GM19239 (cell line): ENCODE measurements at regions not wholly inside any gene's neighbourhood (a gene's known extent, or its start where the extent isn't known, plus 50 kb on each side); places are given as distances from the start of the nearest gene placed in this dataset.

ENCODE experiments used
- DNase-seq: peaks from one replicate; pipeline ENCODE4 v3.0.0; 2011; ENCODE audit warnings: low spot score; ENCODE audit not compliant: insufficient read length
- FAIRE-seq: peaks from 2 replicates; lab custom pipeline; 2011; peaks lifted over from hg19 to GRCh38; lab: Jason Lieb, UNC

DNA sequence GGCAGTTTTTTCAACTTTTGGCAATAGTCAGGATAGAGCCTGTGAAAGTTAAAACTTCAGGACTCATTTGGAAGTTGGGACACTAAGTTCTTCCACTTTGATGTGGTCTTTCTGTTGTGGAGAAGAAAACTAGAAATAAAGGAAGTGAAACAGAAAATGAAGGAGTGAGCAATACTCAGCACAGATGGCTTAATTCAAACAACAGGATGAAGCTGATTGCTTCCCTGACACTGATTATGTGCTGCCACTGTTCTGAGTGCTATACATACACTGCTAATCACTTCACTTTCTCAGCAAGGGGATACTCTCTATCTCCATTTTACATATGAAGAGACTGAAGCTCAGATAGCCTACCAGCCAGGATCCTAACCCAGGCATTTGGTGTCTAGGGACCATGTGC lies 235.1 kb upstream of the CPEB2 start:
- DNase-seq (no peak), FAIRE-seq (peak; percentile 78)

GRCh38 chr4:14768449-14768848 lies 233.8 kb upstream of the CPEB2 start:
- DNase-seq (no peak), FAIRE-seq (no peak)

DNA sequence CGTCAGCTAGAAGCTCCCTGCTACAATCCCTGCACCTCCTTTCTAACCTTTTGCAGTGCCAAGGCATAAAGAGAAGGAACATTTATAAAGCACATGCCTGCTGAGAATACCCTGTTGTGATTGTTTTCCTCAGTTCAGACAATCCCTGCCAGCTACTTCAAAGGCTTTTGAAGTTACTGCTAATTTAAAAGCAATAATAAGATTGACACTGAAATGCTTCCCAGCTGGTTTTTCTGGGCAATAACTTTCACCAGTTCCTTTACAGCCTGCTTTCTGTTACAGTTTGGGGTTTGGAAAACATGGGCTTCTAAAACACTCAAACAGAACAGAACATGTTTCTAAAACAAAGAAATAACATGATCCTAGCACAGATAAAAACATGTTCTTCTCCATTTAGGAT lies 232.3 kb upstream of the CPEB2 start:
- DNase-seq (no peak), FAIRE-seq (no peak)

GRCh38 chr4:14771094-14771493 lies 231.2 kb upstream of the CPEB2 start:
- FAIRE-seq (no peak), DNase-seq (no peak)

DNA sequence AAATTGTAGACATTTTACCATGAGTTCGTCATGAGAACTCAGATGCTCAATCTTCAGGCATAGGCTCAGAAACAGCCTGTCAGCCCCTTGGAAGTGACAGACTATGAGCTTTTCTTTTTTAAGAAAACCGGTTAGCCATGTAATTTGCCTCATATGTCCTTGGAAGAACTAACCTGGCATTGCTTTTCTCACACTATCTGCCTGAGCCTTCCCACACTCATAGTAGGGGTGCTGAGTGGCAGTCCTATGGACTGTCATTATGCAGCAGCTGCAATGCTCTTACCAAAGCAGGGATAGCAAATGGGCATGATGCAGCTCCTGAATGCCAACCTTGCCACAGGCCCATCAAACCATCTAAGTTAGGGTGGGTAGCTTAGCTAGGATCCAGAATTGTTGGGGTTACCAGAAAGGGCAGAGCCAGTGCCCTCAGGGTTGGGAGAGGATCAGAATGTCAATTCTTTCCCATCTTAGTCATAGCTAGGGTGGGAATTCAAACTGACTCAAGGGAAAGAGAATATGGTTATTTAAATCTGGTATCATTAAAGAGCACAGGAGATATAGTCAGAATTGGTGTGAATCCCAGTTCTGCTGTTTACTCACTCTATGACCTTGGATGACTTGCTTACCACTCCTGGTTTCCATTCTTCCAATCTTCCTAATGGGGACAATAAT lies 230.6 kb upstream of the CPEB2 start:
- FAIRE-seq (no peak), DNase-seq (no peak)

DNA sequence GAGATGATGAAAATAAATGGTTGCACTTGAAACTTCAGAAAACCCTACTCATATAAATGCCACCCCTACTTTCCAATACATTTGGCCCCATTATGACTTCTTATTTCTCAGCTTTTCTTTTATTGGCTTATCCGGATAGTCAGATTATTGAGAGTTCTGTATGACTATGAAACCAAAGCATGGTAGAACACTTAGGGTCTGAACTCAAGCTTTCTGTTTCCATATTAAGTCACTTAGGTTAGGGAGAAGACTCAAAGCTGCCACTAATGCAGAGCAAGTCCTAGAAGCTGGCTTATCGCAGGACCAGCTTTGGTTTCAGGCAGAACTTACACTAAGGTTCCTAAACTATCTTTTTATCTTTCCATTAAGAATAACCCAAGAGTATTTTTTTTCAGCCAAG lies 229.9 kb upstream of the CPEB2 start:
- no peak for DNase-seq
- FAIRE-seq: no peak

DNA sequence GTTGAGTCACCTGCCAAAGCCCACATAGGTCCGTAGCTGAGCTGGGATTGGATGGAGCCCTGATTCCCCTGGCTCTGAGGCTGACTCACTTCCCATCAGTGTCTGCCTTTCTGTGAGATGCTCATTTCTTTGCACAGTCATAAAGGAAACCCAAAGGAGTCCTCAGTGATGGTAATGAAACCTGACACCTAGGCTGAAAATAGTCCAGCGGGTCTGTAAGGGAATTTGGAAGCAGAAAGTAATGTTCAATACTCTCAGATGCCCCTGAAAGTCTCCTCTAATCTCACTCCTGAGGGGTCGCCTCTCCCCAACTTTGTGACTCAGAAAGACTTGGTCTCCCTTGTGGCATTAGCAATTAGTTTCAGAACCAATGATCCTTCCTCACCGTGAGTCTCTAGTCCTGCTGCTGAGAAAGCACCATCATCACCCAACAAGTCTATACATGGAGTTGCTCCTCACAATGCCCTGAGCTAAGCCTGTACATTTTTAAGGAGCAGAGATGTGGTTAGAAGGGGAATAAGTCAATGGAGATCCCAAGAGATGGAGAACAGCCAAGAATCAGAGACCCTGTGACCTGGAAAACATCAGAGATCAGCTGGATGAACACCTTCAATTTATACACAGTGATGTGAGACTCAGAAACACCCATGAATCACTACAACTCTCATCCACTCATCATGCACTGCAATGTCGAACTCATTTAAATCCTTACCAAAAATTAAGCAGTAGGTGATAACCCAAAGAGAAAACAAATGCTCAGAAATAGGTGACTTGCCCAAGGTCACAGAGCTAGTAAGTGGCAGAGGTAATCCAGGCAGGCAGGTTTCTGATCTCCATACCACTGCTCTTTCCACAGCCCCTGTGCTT lies 219.0 kb upstream of the CPEB2 start:
- DNase-seq (no peak), FAIRE-seq (peak; percentile 78)

- FAIRE-seq (no peak), DNase-seq (no peak)
Measured at GRCh38 chr4:14787221-14787620, 215.1 kb upstream of the CPEB2 start.

DNA sequence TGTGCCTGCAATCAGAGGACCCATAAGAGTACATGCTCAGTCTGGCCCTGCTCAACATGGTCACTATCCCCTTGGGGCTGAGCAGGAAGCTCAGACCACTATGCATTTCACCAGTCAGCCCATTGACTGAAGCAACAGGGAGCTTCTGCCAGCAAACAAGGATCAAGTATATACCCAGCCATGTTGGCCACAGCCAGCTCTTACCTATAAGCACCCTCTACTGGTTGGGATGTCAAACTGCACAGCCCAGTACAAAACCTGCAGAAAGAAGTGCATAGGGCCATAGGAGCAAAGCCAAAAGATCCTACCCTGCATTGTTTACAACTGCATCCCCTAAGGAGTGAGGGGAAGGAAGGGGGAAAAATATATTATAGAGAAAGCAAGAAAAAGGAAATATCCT lies 214.4 kb upstream of the CPEB2 start:
- DNase-seq (no peak), FAIRE-seq (peak; percentile 86)

DNA sequence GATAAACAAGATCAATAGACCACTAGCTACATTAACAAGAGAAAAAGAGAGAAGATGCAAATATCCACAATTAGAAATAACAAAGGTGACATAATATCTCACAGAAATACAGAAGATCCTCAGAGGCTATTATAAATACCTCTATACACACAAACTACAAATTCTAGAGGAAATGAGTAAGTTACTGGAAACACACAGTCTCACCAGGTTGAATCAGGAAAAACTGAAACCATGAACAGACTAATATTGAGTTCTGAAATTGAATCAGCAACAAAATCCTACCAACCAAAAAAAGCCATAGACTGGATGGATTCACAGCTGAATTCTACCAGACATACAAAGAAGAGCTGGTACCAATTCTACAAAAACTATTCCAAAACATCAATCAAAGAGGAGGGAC lies 211.8 kb upstream of the CPEB2 start:
- DNase-seq (no peak), FAIRE-seq (no peak)

- DNase-seq (no peak), FAIRE-seq (no peak)
Measured at GRCh38 chr4:14792702-14793227, 209.5 kb upstream of the CPEB2 start.

- DNase-seq (no peak), FAIRE-seq (no peak)
Measured at GRCh38 chr4:14800977-14801376, 201.3 kb upstream of the CPEB2 start.

- DNase-seq (no peak), FAIRE-seq (no peak)
Measured at GRCh38 chr4:14802596-14802995, 199.7 kb upstream of the CPEB2 start.

GRCh38 chr4:14807856-14808255 lies 194.4 kb upstream of the CPEB2 start:
- FAIRE-seq: no peak

DNA sequence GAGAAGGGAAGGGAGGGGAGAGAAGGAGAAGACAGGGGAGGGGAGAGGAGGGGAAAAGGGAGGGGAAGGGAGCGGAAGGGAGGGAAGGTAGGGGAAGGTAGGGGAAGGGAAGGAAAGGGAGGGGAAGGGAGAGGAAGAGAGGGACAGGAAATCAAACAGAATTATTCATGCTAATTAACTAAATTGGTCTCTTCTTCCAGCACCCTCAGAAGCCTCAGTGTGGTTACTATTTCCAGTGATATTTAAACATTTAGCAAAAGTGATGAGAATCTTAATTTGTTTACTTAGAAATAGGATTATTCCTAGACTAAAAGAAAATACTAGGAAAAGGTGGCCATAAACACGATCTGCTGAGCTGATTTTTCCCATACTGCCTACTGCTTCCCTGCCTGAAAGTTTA lies 193.1 kb upstream of the CPEB2 start:
- FAIRE-seq (no peak), DNase-seq (no peak)

More at GRCh38 chr4:14807856-14808255, 194.4 kb upstream of the CPEB2 start:
- DNase-seq: no peak

GRCh38 chr4:14810121-14810520 lies 192.2 kb upstream of the CPEB2 start:
- FAIRE-seq: no peak
- no peak for DNase-seq

GRCh38 chr4:14810568-14810967 lies 191.7 kb upstream of the CPEB2 start:
- DNase-seq: no peak
- FAIRE-seq: no peak

- FAIRE-seq (no peak), DNase-seq (no peak)
Measured at GRCh38 chr4:14812101-14812500, 190.2 kb upstream of the CPEB2 start.

GRCh38 chr4:14816623-14817261 lies 185.5 kb upstream of the CPEB2 start:
- DNase-seq (no peak), FAIRE-seq (no peak)

DNA sequence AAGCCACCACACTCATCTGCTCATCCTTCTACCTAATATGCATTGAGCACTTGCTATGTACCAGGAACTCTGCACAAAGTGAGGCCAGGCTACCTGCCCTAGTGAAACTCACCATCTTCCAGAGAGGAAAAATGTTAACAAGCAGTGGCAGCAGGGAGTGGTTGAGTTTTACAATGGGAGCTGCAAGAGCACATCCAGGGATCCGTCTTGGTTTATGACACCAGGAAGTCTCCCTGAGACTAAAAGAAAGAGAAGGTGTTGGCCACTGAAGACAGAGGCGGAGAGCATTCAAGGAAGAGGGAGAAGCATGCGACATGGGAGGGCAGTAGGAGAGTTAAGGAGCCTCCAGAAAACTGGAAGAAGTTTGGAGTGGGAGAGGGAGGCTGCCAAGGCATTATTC lies 178.1 kb upstream of the CPEB2 start:
- no peak for FAIRE-seq
- DNase-seq: no peak

DNA sequence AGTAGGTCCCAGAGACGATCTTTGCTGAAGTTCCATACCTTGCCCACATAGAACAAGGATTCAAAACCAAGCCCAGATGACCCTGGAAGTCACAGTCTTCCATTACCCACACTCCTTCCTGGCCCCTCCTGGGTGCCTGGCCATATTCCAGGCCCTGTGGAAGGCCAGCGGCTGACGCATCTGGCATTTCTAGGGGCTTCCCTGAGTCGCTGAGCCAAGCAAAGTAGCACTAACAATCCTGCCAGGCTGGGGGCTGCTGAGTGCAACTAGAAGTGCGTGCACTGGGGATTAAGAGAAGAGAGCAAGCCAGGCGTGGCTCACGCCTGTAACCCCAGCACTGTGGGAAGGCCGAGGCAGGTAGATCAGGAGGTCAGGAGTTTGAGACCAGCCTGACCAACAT lies 175.2 kb upstream of the CPEB2 start:
- no peak for FAIRE-seq

More for the DNA sequence above, 175.2 kb upstream of the CPEB2 start:
- DNase-seq: no peak
